ENCODE measurements at regions not wholly inside any gene's neighbourhood (a gene's known extent, or its start where the extent isn't known, plus 50 kb on each side); places are given as distances from the start of the nearest gene placed in this dataset.

DNA sequence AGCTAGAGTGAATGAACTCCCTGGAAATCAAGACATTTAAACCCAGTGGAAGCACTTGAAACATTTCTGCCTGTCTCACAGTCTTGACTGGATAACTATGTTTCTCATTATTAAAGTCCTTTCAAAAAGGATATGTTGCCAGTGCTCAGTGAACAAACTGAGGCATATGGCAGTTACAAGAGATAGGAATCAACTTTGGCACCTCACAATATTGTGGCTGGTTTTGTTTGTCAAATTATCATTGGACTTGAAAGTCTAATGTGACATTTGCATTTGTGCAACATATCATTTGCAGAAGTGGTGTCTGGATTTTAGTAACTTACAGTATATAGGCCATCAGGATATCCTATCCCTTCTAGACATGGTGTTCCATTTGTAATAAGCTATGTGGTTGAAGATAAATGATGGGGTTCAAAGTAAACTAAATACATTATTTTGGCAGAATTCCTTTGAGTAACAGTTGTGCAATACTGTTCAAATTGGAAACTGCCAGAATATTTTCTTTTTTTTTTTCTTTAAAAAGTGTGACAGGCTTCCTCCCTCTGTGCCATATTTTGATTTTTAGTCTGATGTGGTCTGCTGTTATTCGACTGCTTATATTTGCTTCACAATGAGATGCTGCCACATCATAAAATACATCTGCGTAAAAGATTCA is 927.7 kb downstream of the FLRT2 start:
- ATAC-seq (no peak), FAIRE-seq (no peak), DNase-seq (ENCODE audit: low read depth, low spot score) (no peak)
- no TSS peak for BruUV-seq (replicated peaks)
- ChIA-PET RAD21 (ENCODE audit: unreplicated experiment) (no interaction called here), POLR2A (no interaction called here), SMC1A (ENCODE audit: uncharacterized antibody, unreplicated experiment) (interaction anchor here (1.0 kb wide), 1 partner anchor 11 kb away, joined by 3 read pairs; no protein-coding TSS in a partner anchor), CTCF (no interaction called here)
- Histone ChIP-seq H3K9ac (ENCODE audit: control insufficient read depth, insufficient read depth, low read length) (no peak overlapping the region), H3K27me3 (replicated peaks in 1 of 2; ENCODE audit: control insufficient read depth in 2 of 2, insufficient read depth in 2 of 2, low read length in 1 of 2) (no peaks in the 10 kb centered on the region), H3K9me3 (replicated peaks; ENCODE audit: control insufficient read depth, insufficient read depth, low read length) (no peaks in the 10 kb centered on the region), H3K4me2 (ENCODE audit: control insufficient read depth, insufficient read depth) (no peak overlapping the region), H3K36me3 (ENCODE audit: control insufficient read depth in 2 of 2, insufficient read depth in 2 of 2, low read length in 1 of 2) (no peaks in the 10 kb centered on the region), H4K20me1 (ENCODE audit: control insufficient read depth, insufficient read depth) (no peaks in the 10 kb centered on the region), H3K27ac (ENCODE audit: control insufficient read depth, insufficient read depth) (no peak overlapping the region), H3K4me1 (ENCODE audit: control insufficient read depth, insufficient read depth, low read length) (no peaks in the 10 kb centered on the region), H3K79me2 (ENCODE audit: control insufficient read depth, insufficient read depth, low read length) (no peaks in the 10 kb centered on the region), H3K4me3 (no peak overlapping the region), H2AFZ (ENCODE audit: control insufficient read depth, low read depth, low read length) (no peak overlapping the region)
- 25% methylated on average over 2 of the region's 2 CpGs for WGBS (ENCODE audit: insufficient coverage, insufficient replicate concordance, low lambda C conversion rate, missing lambda C conversion rate)
- TF ChIP-seq RFX5 (IDR thresholded peaks at IDR 0.05; ENCODE audit: low read depth, low read length): no peak
- no peak for TF ChIP-seq E2F4 (IDR thresholded peaks at IDR 0.05; ENCODE audit: low read depth, low read length)
- TF ChIP-seq POLR2AphosphoS5 (IDR thresholded peaks at IDR 0.05; ENCODE audit: low read length): no peak
- no peak for TF ChIP-seq ATF3 (IDR thresholded peaks at IDR 0.05; ENCODE audit: borderline replicate concordance, extremely low read depth, low read depth, low read length)
- TF ChIP-seq ZNF384 (IDR thresholded peaks at IDR 0.05; ENCODE audit: borderline replicate concordance, low read depth, low read length): no peak
- no peak for TF ChIP-seq PAX8 (IDR thresholded peaks at IDR 0.05)
- no peak for TF ChIP-seq ZZZ3 (IDR thresholded peaks at IDR 0.05; ENCODE audit: control insufficient read depth, insufficient read length, low read depth)
- TF ChIP-seq STAT3 (IDR thresholded peaks at IDR 0.05; ENCODE audit: low read depth, low read length): no peak
- TF ChIP-seq ZNF217 (IDR thresholded peaks at IDR 0.05): no peak
- no peak for TF ChIP-seq HDGF (IDR thresholded peaks at IDR 0.05)
- no peak for TF ChIP-seq ZSCAN29 (IDR thresholded peaks at IDR 0.05)
- no peak for TF ChIP-seq CUX1 (IDR thresholded peaks at IDR 0.05; ENCODE audit: insufficient replicate concordance, low read depth, low read length)
- intact Hi-C loops (cut with micrococcal nuclease; ENCODE audit: unreplicated experiment): no loop called here
- in situ Hi-C loops (cut with MboI): no loop called here
